ENCODE measurements at regions not wholly inside any gene's neighbourhood (a gene's known extent, or its start where the extent isn't known, plus 50 kb on each side); places are given as distances from the start of the nearest gene placed in this dataset.

DNA sequence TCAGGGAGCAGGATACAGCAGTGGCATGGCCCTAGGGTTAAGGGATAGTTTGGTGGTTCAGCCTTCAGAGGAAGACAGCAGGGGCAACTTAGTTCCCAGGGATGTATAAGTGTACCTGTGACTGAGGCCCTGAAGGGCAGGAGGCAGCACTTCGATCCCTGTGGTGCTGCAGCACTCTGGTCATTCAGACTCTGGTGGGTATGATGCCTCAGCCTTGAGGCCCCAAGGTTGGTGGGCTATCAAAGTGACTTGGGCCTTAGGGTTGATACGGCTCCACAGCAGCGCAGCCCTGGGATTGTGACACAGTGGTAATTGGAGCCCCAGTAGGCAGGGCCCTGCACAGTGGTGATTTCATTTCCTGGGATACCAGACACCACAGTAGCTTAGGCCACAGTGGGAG, 1703.1 kb downstream of the PCDH7 start:
- DNase-seq, result peak in 2 of 10 donors; percentile 37 to 51

DNA sequence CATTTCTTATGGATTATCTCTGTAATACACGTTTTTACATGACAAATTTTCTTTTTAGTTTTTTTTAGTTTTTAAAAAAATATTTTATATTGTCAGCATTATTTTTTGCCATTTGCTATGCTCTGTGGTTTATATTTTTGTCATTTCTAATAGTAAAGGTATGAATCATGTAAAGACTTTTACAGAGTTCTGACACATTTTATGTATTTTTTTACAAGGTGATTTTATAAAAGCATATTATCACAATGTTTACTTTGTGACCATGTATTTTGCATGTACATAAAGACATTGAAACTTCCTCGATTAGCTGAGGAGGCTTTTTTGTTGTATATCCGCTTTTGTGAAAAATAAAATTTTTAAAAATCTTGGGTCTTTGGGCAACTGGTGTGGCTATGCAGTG, 1705.1 kb downstream of the PCDH7 start:
- no peak for DNase-seq

More for the DNA sequence above, 1703.1 kb downstream of the PCDH7 start:
- intact Hi-C loops (cut with DNase I), result no loop called here

DNA sequence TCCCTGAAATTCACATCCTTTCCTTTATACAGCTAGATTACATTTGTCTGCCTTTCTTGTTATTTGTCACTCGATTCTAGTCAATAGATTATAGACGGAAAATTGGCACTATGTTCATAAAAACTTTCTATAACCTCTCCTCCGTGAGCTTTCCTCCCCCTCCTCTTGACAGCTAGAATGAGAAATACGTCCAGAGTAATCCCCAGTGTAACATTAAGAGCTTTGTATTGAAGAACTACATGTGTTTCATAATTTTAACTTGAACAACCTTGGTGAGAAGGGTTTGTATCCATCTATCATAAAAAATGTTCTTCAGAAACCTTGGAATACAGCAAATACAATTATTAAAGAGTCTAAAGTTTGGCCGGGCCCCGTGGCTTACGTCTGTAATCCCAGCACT, 1707.4 kb downstream of the PCDH7 start:
- intact Hi-C loops (cut with DNase I), result no loop called here
- DNase-seq, result no peak

More for the DNA sequence above, 1705.1 kb downstream of the PCDH7 start:
- intact Hi-C loops (cut with DNase I), result no loop called here

DNA sequence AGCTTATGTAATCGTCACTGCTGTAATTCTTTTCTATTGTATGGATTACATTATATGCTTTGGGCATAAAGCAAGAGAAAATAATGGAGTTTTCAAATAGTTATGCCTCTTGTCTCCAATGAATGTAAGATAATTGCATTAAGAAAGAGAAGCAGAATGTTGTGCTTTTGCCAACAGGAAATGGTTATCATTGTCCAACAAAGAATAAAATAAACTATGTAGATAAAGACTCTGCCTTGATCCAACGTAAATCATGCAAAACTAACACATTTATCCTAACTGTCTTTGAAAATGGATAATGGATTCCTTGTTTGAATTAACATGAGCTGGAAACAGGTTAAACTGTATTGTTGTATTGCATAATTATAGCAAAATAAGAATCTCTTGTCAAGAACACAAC, 1709.0 kb downstream of the PCDH7 start:
- no peak for DNase-seq
- intact Hi-C loops (cut with DNase I), result no loop called here

DNA sequence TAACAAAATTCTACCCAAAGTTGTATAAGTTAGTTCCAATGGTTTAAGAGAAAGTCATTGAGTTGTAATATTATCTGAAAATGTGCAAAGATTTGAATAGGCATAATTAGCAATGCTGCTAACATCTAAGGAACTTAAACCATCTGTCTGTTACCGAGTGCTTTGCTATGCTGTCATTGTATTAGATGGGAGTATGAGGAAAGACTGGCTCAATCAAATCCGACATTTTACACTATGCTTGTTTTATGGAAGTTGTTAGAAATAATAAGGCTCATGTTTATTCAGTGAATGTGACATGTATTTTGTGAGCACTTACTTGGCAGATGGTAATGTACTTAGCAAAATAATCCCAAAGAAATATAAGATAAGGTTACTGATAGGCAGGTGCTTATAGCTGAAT, 1715.1 kb downstream of the PCDH7 start:
- DNase-seq, result no peak

DNA sequence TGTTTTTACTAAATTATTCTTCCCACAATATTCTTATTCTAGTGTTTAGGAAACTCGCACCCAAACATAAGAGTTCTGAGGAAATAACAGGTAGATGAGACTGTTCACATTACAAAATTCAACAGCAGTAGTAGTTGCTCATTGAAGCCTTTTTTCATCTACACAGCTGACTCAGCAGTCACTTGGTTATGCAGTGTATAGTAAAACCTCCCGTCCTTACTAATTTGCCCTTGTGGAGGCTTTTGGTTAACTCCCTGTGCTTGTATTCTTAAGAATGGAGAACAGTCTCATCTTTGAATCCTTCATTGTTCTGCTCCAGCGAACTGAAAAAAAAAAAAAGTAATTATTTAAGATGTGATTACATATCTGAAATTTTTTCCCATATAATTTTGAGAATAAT, 1716.6 kb downstream of the PCDH7 start:
- intact Hi-C loops (cut with DNase I), result no loop called here
- no peak for DNase-seq

More for the DNA sequence above, 1715.1 kb downstream of the PCDH7 start:
- intact Hi-C loops (cut with DNase I), result no loop called here

DNA sequence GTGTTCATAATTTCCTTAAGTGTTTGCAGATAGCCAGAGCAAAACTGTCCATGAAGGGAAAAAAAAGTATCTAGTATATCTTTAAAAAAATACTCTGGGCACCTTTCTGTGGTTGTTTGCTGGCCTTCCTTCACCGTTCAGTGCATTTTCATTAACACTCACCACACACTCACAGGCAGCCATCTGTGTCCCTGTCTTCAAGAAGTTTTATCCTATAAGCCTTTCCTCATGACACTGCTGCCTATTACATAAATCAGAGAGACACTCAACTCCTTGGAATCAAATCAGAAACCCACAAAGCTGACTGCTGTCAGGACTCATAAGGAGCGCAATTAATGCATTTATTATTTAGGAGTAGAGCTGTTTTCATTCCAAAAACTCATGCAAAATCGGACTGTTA, 1720.2 kb downstream of the PCDH7 start:
- intact Hi-C loops (cut with DNase I), result no loop called here
- DNase-seq, result no peak

DNA sequence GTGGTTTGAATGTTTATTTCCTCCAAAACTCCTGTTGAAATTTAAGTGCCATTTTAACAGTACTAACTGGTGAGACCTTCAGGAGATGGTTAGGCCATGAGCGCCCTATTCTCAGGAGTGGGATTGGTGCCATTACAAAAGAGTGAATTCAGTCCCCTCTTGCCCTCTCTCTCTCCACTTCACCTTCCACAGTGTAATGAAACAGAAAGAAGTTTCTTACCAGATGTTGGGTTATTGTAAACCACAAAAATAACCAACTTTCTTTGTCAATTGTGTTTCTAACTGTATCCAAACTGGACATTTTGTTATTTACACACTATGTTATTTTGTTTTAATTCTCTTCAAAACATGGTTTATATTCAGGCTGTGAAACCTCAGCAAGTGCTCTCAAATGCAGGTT, 1734.3 kb downstream of the PCDH7 start:
- intact Hi-C loops (cut with DNase I), result no loop called here

DNA sequence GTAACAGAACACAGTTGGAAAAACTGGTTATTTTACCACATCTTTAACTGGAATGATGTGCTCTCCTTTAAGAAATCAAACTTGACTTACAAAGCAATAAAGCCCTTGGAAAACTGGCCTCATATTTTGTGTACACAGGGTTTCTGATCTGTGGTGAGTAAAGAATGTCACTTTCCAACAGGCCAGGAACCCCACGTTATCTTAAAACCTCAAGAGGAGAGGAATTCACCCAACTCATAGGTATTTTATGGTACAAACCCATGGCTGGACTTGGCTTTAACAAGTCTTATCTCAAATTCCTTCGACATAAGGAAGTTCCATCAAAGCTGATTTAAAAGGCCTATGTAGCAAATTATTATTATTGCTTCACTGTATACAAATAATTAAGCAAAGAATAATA, 1735.1 kb downstream of the PCDH7 start:
- no peak for DNase-seq
- intact Hi-C loops (cut with DNase I), result no loop called here

More for the DNA sequence above, 1734.3 kb downstream of the PCDH7 start:
- DNase-seq, result no peak

DNA sequence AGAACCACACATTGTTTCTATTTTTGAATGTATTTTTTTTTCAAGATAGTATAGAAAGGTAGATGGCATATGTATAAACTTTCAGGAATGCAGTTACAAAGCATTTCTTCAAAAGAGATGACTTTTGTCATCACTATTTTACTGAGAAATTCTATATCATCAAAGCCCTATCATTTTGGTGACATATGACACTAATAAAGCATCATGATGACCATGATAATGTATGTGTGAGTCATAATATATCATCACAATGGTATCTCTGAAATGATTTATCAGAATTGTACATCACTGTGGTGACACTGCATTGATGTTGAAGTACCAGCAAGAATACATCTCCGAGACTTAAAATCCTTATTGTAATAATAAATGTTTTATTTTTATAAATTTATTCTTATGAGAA, 1740.8 kb downstream of the PCDH7 start:
- intact Hi-C loops (cut with DNase I), result no loop called here
- DNase-seq, result no peak

DNA sequence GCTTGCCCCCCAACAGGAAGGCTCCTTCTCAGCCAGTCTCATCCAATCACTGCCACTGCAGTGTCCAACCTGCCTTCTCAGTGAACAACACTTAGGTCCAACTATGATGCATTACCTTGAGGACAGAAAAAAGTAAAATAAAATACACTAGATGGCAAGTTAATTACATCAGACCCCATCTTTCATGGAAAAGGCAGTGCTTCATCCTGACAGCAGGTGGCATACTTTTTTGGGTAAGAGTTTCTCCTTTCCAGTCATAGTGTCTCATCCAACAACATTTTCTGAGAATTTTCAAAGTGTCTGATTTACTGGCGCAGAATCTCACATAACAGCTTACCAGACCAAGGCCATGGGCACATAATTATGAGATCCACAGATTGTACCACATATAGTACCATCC, 1742.8 kb downstream of the PCDH7 start:
- DNase-seq, result no peak
- intact Hi-C loops (cut with DNase I), result no loop called here

DNA sequence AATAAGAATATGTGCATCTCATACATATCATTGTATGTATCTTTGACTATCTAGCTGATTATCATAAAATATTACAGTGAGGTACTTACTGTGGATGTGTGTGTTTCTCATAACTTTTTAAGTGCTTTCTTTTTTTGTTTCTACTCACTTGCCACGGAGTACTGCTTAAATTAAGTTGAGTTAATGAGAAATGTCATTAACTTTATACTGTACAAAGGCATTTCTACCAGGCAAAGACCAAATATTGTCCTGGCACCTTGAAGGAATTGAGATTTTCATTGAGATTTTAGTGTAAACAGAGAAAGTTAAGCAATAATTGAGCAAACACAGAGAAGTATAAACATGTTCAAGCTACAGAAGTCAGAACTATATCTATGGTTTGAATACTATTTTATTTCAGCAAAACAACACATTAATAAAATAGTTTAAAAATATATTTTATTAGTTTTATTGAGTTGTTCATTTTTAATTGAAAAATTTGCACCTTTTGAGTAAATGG, 1750.0 kb downstream of the PCDH7 start:
- DNase-seq, result no peak
- intact Hi-C loops (cut with DNase I), result no loop called here

DNA sequence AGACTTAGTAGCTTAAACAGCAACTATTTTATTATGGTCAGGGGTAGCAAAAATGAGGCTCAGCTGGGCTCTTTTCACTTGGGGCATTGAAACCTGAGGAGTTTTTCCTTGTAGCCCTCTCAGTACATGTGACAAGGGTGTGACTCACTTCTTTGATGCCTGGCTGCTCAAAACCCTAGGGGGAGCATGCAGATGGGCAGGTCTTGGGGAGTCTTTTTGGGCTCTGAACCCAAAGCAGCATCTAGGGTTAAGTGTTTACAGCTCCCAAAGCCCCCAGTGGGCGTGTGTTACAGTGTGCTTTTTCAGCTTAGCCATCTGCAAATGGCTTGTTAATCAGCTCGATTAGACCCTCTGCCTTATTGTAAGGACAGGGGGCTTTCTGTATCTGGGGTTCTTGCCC, 1752.7 kb downstream of the PCDH7 start:
- intact Hi-C loops (cut with DNase I), result no loop called here
- DNase-seq, result no peak

DNA sequence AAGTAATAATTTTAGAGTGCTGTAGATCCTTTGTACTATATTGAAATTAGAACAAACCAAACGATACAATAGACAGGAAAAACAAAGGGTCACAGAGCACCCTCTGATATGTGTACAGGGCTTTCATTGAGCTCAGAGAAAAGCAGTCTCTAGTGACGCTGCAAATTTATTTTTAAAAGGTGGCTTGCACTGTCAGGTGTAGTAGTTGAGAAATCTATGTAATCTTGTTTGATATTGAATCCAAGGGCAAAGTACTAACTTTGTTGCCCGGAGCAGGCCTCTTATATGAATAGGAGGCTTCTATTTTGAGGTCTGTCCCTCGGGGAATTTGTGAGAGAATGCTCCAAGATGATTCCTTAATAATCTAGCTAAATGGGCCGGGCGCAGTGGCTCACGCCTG, 1755.5 kb downstream of the PCDH7 start:
- DNase-seq, result no peak
- intact Hi-C loops (cut with DNase I), result no loop called here

DNA sequence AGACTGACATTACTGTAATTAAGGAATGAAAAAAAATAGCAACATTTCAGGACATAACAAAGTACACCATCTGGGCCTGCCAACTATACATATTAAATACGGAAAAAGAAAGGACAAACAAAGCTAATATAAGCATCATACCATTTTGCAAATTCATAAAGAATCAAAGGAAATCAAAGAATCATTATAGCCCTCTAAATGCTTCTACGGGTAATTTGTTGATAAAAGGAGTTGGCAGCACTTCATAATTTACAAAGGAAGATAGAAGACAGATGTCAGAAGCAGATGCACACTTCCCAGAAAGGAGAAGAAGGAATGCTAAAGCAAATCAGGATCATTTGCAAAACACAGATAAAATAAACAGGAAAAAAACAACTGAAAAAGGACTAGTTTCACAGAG, 1757.3 kb downstream of the PCDH7 start:
- DNase-seq, result no peak
- intact Hi-C loops (cut with DNase I), result no loop called here

DNA sequence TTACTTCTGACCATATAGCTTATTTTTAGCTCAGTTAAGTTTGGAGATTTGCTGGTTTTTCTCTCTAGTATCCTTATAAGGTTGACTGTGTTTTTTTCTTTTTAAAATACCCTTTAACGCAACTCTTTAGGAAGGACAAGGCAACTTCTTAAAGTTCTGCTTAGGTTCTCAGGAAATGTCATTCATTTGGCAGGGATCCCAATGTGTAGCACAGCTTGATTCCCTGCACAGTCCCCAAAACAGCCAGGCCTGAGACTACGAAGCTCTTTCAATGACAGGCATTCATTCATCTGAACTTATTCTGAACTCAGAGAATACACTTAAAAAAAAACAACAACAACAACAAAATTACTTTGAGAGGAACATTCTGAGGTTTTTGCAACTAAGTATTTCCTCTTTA, 1765.8 kb downstream of the PCDH7 start:
- no peak for DNase-seq
- intact Hi-C loops (cut with DNase I), result no loop called here

DNA sequence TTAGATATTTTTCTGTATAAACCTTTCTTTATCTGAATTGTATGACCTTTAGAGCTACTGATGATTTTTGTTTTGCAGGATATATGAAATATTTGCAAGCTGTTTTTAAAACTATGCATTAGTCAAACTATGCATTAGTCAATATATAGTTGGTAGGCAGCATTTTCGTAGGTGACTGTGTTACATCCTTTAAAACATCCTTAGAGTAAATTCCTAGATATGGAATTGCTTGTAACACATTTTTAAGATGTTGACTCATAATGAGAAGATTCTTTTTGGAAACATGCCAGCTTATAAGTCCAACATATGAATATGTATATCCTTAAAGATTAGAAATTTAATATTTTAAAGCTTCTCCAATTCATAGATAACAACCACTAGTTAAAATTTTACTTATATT, 1768.5 kb downstream of the PCDH7 start:
- intact Hi-C loops (cut with DNase I), result no loop called here
- DNase-seq, result no peak

DNA sequence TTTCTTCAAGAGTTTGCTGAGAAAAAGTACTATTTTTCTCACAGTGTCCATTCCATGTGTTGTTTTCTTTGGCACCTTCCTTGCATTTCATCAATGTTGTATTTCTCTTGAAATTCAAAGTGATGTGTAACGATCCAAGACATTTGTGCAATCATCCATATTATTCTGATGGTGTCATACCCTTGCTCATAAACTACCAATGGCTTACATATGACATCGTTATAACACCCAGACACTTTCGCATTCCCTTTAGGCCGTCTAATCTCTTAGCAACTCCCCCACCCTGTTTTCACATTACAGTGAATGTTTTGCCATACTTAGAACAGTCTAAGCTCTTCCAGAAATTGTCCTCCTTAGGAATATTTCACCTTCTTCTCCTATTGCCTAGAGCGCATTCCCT, 1779.0 kb downstream of the PCDH7 start:
- no peak for DNase-seq
- intact Hi-C loops (cut with DNase I), result no loop called here

DNA sequence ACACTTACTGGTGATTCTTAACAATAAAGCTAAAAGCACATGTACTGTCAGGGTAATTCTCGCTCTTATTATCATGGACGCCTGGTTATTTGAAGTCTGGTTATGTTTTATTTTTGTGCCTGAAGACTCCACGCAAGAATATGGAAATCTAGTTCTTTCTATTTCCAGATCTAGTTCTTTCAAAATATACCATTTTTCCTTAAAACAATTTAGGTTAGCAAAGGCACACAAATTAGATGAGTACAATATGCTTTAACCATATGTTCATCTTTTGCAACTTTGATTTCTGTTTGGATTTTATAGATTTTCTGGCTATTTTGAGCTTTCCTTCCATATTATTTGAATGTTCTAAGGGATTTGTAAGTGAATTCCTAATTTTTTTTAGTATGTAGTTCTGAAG, 1783.1 kb downstream of the PCDH7 start:
- intact Hi-C loops (cut with DNase I), result no loop called here
- DNase-seq, result no peak

DNA sequence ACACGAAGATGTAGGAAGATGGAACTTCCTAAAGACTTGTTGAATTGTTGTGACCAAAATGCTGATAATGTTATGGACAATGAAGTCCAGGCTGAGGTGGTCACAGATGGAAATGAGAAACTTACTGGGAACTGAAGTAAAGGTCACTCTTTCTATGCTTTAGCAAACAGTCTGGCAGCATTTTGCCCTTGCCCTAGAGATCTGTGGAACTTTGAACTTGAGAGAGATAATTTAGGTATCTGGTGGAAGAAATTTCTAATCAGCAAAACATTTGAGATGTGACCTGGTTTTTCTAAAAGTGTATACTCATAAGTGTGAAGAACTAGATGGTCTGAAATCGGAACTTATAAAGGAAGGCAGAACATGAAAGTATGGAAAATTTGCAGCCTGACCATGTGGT, 1785.9 kb downstream of the PCDH7 start:
- no peak for DNase-seq
- intact Hi-C loops (cut with DNase I), result no loop called here

DNA sequence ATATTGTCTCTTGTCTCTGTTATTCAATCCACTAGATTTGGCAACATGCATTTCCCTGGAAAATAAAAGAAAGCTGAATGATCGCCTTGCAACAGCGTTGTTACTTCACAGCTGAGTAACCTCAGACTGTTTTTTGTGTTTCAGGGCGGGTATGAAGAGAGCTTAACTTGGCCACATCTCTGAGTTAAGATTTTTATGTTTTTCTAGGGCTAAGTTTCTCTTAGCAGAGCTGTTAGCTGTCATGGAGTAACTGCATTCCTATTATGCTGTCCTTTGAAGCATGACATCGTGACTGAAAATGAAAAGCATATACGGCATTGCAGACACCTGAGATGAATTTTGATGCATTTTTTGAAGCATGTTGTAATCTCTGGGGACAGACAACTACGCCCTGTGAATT, 1798.9 kb downstream of the PCDH7 start:
- no peak for DNase-seq

DNA sequence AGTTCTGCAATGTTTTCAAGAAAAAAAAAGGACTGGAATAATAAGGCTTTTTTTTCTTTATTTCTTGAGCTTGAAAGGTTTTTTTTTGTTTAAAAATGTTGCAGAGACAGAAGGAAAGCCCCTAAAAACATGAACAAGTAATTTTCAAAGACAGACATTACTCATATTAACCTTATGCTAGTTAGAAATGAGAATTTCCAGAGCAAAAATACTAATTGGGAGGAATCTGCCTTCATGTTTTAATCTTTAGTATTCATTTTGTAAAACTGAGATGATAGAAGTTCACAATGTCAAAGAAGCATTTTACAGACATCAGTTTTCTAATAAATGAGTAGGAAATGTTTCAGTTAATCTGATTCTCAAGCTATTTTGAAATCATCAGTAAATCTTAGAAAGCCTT, 1805.3 kb downstream of the PCDH7 start:
- no peak for DNase-seq
- intact Hi-C loops (cut with DNase I), result no loop called here

More for the DNA sequence above, 1798.9 kb downstream of the PCDH7 start:
- intact Hi-C loops (cut with DNase I), result no loop called here

DNA sequence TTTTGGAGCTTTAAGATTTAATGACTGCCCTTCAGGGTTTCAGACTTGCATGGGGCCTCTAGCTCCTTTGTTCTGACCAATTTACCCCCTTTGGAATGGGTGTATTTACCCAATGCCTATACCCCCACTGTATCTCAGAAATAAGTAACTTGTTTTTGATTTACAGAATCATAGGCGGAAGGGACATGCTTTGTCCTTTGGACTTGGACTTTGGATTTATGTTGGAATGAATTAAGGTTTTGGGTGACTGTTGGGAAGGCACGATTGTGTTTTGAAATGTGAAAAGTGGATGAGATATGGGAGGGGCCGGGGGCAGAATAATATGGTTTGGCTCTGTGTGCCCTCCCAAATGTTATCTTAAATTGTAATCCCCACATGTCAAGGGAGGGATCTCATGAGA, 1824.7 kb downstream of the PCDH7 start:
- DNase-seq, result no peak
- intact Hi-C loops (cut with DNase I), result no loop called here
